Skeletal muscle tissue (tissue), 3 donors: ENCODE measurements at regions not wholly inside any gene's neighbourhood (a gene's known extent, or its start where the extent isn't known, plus 50 kb on each side); places are given as distances from the start of the nearest gene placed in this dataset.
"Not testable (repeated sequence)": the region's sequence is repeated elsewhere in the genome, so short reads cannot be mapped to it uniquely, and the experiment has no call there.

Source experiments
- H3K27ac ChIP-seq: one replicate; pipeline ENCODE4 v1.7.0; 2013; ENCODE audit warnings: mild to moderate bottlenecking, low read depth, low read length, inconsistent platforms
- H3K27me3 ChIP-seq, 3 donors: one replicate each; pipeline ENCODE4 v1.7.0; 2013; ENCODE audit warnings: low read length in 3 of 3; ENCODE audit not compliant: control insufficient read depth in 3 of 3, insufficient read depth in 3 of 3
- H3K36me3 ChIP-seq, 3 donors: one replicate each; pipeline ENCODE4 v1.7.0; 2013; ENCODE audit warnings: low read length in 3 of 3; ENCODE audit not compliant: control insufficient read depth in 3 of 3, insufficient read depth in 3 of 3
- H3K4me1 ChIP-seq, 3 donors: one replicate each; pipeline ENCODE4 v1.7.0; 2013; ENCODE audit warnings: low read length in 3 of 3, mild to moderate bottlenecking in 3 of 3; ENCODE audit not compliant: control insufficient read depth in 3 of 3, insufficient read depth in 3 of 3
- H3K4me3 ChIP-seq, 3 donors: one replicate each; pipeline ENCODE4 v1.7.0; 2013; ENCODE audit warnings: low read length in 3 of 3
- H3K9ac ChIP-seq, 3 donors: one replicate each; pipeline ENCODE4 v1.7.0; 2013; ENCODE audit warnings: low read length in 3 of 3, mild to moderate bottlenecking in 3 of 3, moderate library complexity in 2 of 3, low read depth in 1 of 3
- H3K9me3 ChIP-seq, 3 donors: one replicate each; pipeline ENCODE4 v1.7.0; 2013; ENCODE audit warnings: low read length in 3 of 3; ENCODE audit not compliant: control insufficient read depth in 3 of 3
- donor health status: Osteomylitis.

GRCh38 chr1:157403203-157403602 lies 149.1 kb downstream of the FCRL5 start:
- Histone ChIP-seq H3K4me1 (no peaks in the 10 kb centered on the region), H3K27ac (no peak overlapping the region), H3K36me3 (no peaks in the 10 kb centered on the region), H3K4me3 (no peak overlapping the region), H3K9me3 (no peaks in the 10 kb centered on the region), H3K9ac (no peak overlapping the region), H3K27me3 (peaks cover 0 to 9% (median 5%) of the 10 kb centered on the region in 3 donors)

DNA sequence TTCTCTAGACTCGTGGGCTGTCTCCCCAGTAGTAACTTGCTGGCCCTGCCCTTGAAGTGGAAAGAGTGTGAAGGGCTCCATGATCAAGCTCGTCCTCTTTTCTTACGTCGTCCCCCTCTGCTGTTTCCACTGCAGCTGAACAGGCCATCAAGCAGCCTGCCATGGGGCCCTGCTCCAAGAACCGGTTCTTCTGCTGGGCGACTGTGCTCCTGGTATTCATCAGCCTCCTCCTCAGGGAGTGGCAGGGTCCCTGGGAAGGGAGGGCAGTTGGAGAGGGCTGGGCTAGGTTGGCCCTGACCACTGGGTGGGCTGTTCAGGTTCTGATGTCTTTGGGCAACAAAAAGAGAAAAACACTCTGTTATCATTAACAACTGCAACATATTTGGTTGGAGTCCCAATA lies 151.5 kb downstream of the FCRL5 start:
- Histone ChIP-seq H3K27ac (no peak overlapping the region), H3K4me3 (no peak overlapping the region), H3K27me3 (peaks cover 0 to 9% (median 5%) of the 10 kb centered on the region in 3 donors), H3K9me3 (no peaks in the 10 kb centered on the region), H3K9ac (no peak overlapping the region), H3K4me1 (no peaks in the 10 kb centered on the region), H3K36me3 (no peaks in the 10 kb centered on the region)

GRCh38 chr1:157399984-157400382 lies 152.3 kb downstream of the FCRL5 start:
- H3K4me3 ChIP-seq = no peak overlapping the region
- H3K27ac ChIP-seq = no peak overlapping the region
- no peak overlapping the region for H3K9ac ChIP-seq
- no peaks in the 10 kb centered on the region for H3K36me3 ChIP-seq
- peaks cover 0 to 9% (median 5%) of the 10 kb centered on the region in 3 donors for H3K27me3 ChIP-seq
- H3K9me3 ChIP-seq = no peaks in the 10 kb centered on the region
- no peaks in the 10 kb centered on the region for H3K4me1 ChIP-seq

GRCh38 chr1:157399343-157399983 lies 152.9 kb downstream of the FCRL5 start:
- no peaks in the 10 kb centered on the region for H3K36me3 ChIP-seq
- H3K9ac ChIP-seq = no peak overlapping the region
- H3K4me1 ChIP-seq = no peaks in the 10 kb centered on the region
- no peak overlapping the region for H3K4me3 ChIP-seq
- no peaks in the 10 kb centered on the region for H3K9me3 ChIP-seq
- H3K27ac ChIP-seq = no peak overlapping the region
- peaks cover under 1 to 9% (median 5%) of the 10 kb centered on the region in 3 donors for H3K27me3 ChIP-seq

GRCh38 chr1:157390651-157391050 lies 161.7 kb downstream of the FCRL5 start:
- no peaks in the 10 kb centered on the region for H3K36me3 ChIP-seq
- peaks cover 0 to 10% (median 2%) of the 10 kb centered on the region in 3 donors for H3K27me3 ChIP-seq
- no peaks in the 10 kb centered on the region for H3K4me1 ChIP-seq
- H3K27ac ChIP-seq = no peak overlapping the region
- no peaks in the 10 kb centered on the region for H3K9me3 ChIP-seq
- H3K9ac ChIP-seq = no peak overlapping the region
- H3K4me3 ChIP-seq = no peak overlapping the region

- no peak overlapping the region for H3K27ac ChIP-seq
- no peak overlapping the region for H3K9ac ChIP-seq
- H3K4me1 ChIP-seq = no peaks in the 10 kb centered on the region
- H3K36me3 ChIP-seq = no peaks in the 10 kb centered on the region
- peaks cover 0 to 12% (median 0%) of the 10 kb centered on the region in 3 donors for H3K27me3 ChIP-seq
- no peaks in the 10 kb centered on the region for H3K9me3 ChIP-seq
- no peak overlapping the region for H3K4me3 ChIP-seq
These were observed 164.3 kb downstream of the FCRL5 start for GRCh38 chr1:157388057-157388456.

GRCh38 chr1:157384258-157384657 lies 168.1 kb downstream of the FCRL5 start:
- Histone ChIP-seq H3K27me3 (peaks cover 0 to 17% (median 4%) of the 10 kb centered on the region in 3 donors), H3K4me3 (no peak overlapping the region), H3K27ac (no peak overlapping the region), H3K9me3 (no peaks in the 10 kb centered on the region), H3K36me3 (no peaks in the 10 kb centered on the region), H3K9ac (no peak overlapping the region), H3K4me1 (no peaks in the 10 kb centered on the region)

DNA sequence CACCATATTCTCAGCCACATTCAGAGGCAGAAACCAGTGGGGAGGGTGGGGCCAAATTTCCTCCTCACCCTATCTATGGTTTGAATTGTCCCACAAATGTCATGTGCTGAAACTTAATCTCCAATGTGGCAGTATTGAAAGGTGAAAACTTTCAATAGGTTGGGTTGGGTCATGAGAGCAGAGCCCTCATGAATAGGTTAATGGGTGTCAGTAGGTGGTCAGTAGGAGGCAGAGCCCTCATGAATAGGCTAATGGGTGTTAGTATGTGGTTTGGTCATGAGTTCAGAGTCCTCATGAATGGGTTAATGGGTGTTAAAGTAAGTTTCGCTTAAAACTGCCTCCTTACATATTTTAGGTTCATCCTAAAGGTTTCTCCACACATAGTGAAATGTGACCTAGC lies 170.0 kb downstream of the FCRL5 start:
- H3K27me3 ChIP-seq = peaks cover 0 to 8% (median 4%) of the 10 kb centered on the region in 3 donors
- H3K9ac ChIP-seq = no peak overlapping the region

DNA sequence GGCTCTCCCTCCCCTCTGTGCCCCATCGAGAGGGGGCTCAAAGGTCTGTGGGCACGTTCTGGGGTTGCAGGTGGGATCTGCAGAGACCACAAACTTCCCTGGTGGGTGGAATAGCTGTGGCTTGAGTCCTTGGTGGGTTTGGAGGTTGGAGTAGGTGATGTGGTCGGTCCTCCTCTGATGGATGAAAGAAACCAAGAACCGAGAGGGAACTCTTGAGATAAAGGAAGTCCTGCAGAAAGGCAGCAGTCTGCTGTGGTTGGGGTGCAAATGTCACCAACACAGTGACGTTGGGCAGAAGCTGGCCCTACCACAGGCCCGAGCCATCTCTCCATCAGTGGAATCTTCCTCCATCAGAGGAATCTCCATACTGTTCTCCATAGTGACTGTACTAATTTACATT lies 171.8 kb downstream of the FCRL5 start:
- no peak overlapping the region for H3K4me3 ChIP-seq
- H3K27me3 ChIP-seq = peaks cover 0 to 12% (median 7%) of the 10 kb centered on the region in 3 donors
- no peaks in the 10 kb centered on the region for H3K36me3 ChIP-seq

More for the DNA sequence above, 170.0 kb downstream of the FCRL5 start:
- H3K27ac ChIP-seq = no peak overlapping the region
- no peaks in the 10 kb centered on the region for H3K36me3 ChIP-seq
- no peak overlapping the region for H3K4me3 ChIP-seq
- H3K4me1 ChIP-seq = no peaks in the 10 kb centered on the region
- no peaks in the 10 kb centered on the region for H3K9me3 ChIP-seq

DNA sequence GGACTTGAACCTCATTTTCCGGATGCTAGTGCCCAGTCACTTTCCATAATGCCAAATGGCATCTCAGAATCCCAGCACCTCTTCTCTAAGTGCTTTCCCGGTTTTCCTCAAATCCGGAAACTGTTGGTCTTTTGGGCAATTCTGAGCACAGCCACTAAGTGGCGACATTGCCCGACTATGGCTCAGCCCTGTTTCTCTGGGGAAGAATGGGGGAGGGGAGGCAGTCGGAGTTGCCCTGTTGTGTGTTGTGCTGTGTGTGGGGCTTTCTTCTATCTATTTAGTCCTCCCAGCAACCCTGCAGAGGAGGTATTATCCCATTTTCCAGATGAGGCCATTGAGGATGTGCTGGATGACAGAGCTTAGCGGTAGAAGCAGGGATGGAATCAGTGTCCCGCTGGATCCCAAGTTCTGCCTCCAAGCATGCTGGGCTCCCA lies 175.0 kb downstream of the FCRL5 start:
- not testable (repeated sequence) for H3K4me3 ChIP-seq, H3K4me1 ChIP-seq, H3K9me3 ChIP-seq, H3K36me3 ChIP-seq, H3K9ac ChIP-seq, H3K27ac ChIP-seq
- H3K27me3 ChIP-seq = peaks cover 0 to 12% (median 6%) of the 10 kb centered on the region in 3 donors

More for the DNA sequence above, 171.8 kb downstream of the FCRL5 start:
- no peaks in the 10 kb centered on the region for H3K9me3 ChIP-seq
- H3K9ac ChIP-seq = no peak overlapping the region
- no peaks in the 10 kb centered on the region for H3K4me1 ChIP-seq
- no peak overlapping the region for H3K27ac ChIP-seq
